T-helper 2 cell treated with Interferon-gamma antibody and Interleukin-4, amounts not matched to agents 100 ng/mL and 5 ng/mL, for 36 hours (primary cell): ENCODE measurements at regions not wholly inside any gene's neighbourhood (a gene's known extent, or its start where the extent isn't known, plus 50 kb on each side); places are given as distances from the start of the nearest gene placed in this dataset.

Source experiments
- intact Hi-C: fragments of 100-400 bp; cut with micrococcal nuclease; formaldehyde crosslinking; loops from one replicate; pipeline ENCODE4 v1.15.1; 2023

DNA sequence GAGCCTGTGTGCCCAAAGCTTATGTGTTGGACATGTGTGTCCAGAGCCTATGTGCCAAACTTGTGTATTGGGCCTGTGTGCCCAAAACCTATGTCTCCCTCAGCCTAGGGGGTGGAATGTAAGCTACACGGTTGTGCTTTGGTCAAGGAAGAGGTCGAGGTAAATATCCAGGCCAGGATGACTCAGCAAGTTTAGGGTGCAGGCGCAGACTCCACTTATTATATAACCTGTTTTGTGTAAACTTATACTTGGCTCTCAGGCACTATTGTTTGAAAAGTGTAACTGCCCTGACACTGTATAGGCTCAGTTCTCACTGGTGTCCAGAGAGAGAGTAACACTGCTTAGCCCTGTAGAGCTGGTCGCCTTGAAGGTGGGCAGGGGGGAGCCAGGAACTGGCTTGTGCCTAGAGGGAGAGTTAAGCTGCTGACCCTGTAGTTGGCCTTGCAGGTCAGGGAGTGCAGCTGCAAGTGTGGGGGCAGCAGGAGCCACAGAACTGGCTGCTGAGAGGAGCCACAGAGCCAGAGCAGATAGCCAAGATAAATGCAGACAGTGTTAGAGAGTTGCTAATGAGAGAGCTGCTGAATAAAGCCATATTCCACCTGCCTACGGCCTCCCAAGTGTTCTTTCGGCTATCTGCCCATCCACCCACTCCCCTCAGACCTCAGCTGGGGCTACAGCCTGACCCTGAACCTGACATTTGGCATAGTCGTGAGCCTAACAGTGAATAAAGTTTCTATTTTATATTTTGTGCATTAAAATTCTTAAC lies 517.2 kb upstream of the SLITRK1 start:
- intact Hi-C loops, result no loop called here

DNA sequence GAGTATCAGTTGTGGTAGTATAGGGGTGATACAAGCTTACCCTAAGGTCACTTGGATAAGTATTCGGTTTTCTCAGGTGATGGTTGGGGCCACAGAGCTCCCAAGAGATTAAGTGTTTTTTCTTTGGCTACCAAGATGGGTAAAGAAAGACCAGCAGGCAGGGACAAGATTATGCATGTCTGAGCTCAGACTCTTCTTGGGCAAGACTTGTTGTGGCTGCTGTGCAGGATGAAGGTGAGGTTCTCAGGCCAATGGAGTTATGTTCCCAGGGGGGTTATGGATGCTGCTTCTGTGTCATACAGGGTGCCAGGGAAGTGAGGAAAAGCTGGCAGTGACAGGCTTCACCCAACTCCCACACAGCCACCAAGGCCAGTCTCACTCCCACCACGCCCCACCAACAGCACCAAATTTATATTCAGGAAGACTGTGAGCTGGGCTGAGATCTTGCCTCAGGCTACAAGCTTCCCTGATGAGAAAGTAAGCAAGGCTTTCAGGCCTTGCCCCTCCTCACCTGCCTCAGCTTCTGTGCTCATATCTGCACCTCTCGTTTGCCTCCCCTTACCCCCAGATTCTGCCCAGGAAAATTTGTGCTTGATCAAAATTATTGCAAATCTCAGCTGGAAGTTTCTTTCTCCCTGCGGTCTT lies 511.8 kb upstream of the SLITRK1 start:
- intact Hi-C loops, result no loop called here

DNA sequence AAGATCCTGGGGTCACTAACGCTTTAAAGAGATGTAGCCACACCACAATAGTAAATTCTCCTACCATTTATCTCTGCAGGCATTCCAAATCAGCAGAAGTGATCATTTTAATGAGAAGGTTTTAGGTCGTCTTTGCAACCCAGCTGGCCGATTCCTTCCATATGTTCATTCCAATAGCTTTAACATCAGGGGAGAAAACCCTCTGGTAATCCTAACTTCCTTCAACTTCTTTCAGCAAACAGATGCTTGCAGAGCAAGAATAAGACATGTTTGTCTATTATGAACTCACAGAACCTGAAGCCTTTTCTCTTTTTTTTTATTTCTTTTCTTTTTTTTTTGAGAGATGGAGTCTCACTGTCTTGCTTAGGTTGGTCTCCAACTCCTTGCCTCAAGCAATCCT lies 498.6 kb upstream of the SLITRK1 start:
- intact Hi-C loops, result no loop called here

DNA sequence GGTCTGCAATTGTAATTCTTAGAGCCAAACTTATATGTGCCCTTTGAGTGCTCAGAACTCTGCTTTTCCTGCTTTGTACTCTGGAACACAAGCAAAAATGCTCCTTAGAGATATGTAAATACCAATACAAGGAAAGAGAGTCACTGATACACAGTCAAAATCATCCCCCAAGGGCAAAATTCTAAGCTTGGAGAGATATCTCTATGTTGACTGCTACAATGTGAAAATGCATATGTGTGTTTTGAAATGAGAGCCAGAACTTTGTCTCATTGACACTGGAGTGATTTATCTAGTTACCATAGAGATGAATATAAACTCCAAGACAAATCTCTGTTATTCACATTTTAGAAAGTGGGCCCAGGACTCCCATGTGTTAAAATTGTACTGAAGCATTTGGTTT lies 494.8 kb upstream of the SLITRK1 start:
- intact Hi-C loops, result no loop called here

DNA sequence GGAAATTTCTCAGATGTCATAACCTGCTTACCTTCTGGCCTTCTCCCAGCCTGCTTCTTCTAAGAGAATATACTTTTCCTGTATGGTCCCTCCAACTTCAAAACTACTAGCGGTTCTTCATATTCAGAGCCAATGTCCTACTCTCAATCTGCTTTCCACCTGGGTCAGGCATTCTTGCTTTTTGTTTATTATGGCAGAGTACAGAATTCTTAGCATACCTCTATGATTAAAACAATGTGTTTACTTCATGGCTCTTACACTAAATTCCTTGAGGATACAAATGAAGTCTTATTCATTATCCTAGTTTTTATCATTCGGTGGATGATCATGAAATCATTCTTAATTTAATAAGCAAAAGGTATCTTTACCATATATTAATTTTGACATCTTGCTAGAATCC lies 484.2 kb upstream of the SLITRK1 start:
- intact Hi-C loops, result no loop called here

DNA sequence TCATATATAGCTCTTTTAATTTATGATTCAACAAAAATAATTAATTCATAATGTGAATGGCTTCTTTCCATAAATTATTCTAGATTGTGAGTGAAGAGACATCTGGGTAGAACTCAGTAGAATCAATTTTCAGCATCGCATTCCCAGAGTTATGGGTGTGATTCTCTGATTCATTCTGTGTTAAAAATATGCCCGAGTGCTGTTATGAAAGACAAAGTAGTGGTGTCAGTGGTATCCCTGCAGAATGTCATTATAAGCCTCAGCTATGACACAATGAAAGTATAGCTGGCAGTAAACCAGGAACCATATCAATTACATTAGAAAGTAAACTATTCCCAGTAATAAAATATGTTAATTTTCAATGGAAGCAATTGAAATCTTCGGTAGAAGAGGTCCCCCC lies 480.5 kb upstream of the SLITRK1 start:
- intact Hi-C loops, result no loop called here

DNA sequence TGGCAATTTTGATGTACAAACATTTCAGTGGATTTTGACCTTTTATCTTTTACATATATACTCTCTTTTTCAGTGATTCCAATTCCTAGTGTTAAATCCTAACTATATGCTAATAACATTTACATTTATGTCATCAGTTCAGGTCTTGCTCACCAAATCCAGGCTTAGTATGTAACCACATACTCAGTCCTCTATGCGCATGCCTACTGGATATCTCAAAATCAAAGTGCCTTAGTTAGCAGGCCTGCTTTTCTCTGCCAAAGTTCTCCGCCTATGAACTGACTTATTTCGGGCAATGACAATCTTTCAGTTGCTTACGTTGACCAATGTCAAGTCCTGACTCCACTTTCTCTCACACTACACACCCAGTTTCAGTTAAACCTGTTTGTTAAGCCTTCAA lies 478.5 kb upstream of the SLITRK1 start:
- intact Hi-C loops, result no loop called here

DNA sequence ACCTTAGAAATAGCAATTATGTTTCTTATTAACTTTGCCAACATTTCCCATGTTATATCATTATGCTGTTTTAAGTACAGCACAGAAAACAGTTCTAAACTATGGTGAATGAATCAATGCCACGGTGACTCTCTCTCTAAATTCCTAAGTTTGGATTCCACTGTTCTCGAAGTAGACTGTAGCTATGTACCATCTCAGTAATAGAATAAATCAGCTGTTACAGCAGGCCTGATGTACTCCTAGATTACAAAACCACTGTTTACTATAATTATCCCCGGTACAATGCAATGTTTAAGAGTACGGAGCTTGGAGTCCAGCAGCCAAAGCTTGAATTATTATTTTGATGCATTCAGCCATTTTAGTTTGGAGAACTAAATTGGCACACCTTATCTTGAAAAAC lies 476.3 kb upstream of the SLITRK1 start:
- intact Hi-C loops, result no loop called here

DNA sequence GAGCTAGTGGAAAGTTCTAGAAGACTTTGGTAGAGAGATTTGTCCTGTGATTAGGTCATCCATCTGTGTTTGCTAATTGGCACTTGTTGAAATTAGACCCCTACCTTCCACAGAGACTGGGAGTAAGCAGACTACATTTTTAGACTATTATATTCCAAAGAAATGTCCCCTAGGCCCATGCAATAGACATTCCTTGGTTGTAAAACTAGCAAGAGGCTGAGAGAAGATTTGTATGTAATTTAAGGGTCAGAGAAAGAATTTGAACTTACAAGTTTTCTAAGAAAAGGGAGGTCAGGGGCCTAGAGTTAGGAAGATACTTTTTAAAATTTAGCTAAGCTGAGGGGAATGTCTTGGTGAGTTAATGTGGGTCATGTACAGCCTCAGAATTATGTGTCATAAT lies 470.7 kb upstream of the SLITRK1 start:
- intact Hi-C loops, result no loop called here

DNA sequence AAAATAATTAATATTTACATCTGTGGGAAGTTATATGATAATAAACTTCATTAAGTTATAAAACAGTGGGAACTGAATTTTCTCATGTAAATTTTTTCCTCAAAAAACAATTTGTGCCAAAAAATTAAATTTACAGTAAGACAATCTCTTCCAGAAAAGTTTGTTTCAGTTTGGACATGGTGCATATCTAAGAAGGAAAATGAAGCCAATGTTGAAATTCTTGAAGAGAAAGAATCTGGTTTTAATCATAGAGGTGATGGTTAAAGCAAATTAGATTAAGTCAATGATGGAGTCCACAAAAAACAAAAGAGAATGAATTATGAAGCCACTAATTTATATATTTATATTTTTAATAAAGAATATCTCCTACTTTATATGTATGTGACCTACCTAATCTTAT lies 457.2 kb upstream of the SLITRK1 start:
- intact Hi-C loops, result no loop called here

DNA sequence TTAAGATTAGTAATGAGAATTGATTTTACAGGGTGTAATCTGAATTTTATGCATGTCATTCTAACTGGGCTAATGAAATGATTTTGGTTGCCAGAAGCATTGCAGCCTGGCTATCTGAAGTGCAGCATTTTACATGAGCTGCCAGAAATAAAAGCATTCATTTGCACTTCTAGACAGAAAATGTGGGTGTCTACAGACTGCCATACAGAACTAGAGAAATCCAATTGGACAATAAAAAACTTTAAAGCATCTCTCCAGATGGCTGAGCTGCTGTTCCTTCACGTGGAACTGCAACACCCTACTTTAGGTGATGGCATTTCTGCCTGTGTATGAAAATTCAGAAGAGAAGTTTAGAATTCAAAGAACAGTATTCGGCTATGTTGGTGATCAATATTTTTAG lies 450.1 kb upstream of the SLITRK1 start:
- intact Hi-C loops, result no loop called here

DNA sequence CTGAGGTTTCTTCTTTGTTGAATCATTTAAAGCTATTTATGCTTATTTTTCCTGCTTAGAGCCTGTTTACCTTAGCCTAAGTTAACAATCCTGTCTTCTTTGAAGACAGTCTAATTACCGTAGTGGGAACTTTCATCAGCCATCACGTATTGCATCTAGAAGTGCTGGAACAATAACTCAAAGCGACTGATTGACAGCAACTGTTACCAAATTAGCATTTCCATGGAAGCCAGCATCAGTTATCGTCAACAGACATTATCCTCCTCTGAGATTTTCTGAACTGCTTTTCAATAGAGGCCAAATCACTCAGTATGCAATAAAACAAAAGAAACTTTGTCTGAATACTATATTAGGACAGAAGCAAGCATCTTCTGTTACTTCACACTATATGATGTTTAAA lies 433.3 kb upstream of the SLITRK1 start:
- intact Hi-C loops, result no loop called here

DNA sequence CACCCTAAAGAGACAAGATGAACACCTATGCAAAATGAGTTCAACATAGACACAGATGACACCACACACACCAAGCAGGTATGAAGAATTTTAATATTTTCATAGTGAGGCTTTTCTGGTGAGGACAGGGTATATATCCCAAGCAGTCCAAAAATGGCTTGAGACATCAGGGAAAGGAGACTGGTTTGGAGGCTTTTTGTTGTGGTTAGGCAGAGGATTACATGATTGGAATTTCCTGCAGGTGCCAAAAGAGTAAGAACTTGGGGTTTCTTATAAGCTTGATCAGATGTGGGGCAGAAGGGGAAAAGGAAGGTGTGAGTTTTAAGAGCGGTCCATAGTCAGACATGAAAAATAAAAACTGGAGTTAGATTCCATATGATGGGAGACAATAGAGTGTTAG lies 420.8 kb upstream of the SLITRK1 start:
- intact Hi-C loops, result no loop called here

DNA sequence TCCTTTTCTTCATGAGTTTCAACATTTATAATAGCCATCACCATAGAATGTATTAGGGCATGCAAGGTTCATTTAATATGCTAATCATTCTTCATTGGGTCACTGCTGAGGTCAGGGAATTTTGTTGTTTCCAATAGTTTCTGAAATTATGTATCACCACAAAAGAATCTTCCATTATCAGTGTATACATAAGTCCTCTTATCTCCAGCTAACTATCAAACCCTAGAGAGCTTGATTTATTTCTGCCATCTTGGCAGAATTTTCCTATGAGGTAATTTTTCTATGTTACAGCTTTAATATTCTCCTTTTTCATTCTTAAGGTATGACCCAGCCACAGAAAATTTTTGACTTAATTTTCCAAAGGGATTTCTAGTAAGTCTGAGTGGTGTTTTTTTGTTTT lies 415.0 kb upstream of the SLITRK1 start:
- intact Hi-C loops, result no loop called here

DNA sequence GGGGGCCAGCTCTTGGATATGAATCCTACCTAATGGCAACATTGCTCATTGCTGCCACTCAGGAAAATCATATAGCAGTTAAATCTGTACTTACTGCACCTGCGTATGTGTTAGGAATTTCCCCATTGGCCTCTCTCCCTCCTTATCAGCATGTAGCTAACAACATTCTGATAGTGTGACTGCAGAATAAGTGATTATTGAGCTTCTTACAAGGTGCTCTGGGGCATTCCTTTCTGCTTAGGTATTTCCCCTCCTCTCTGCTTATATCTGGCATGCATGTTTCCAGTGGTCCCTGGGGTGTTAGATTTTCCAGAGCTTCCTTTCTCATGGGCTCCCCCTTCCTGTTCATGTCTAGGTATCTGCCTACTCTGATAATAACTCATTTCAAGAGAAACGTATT lies 414.1 kb upstream of the SLITRK1 start:
- intact Hi-C loops, result no loop called here

DNA sequence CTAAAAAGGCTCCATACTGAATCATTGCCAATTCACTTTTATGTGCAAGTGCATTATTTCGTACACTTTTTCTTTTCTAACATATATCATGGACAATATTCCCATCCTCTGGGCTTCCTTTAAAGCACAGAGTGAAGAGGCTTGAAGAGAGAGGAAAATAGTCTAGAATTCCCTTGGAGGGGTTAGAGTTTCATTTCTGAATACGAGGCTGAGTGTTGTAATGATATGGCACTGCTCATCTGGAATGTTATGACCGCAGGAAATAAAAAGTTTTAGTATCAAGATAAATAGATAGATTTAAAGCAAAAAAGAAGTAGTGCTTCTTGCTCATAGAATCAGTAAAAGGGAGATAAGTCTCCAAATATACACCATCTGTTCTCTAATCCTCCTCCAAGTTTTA lies 412.3 kb upstream of the SLITRK1 start:
- intact Hi-C loops, result no loop called here

DNA sequence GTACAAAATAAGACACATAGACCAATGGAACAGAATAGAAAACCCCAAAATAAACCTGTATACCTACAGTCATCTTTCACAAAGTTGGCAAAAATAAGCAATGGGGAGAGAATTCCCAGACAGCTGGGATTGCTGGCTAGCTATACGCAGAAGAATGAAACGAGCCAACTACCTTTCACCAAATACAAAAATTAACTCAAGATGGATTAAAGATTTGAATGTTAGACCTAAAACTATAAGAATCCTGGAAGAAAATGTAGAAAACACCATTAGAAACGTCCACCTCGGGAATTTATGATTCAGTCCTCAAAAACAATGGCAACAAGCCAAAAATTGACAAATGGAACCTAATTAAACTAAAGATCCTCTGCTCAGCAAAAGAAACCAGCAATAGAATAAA lies 408.1 kb upstream of the SLITRK1 start:
- intact Hi-C loops, result no loop called here

DNA sequence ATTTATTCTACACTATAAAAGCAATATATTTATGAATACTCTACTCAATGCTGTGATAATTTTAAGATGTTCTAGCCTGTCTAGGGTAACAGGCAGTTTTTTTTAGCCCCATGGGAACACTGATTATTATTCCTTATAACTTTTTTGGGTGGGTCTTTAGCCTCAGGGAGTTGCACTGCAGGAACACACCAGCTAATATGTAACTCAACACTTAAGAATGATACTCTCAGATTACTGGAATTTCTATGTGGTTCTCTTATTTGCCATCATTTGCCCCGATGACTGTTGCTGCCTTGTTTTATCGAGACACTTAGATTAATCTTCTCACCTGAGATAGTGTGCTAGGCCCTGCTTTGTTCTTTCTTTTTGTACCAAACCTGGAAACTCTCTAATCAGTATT lies 396.9 kb upstream of the SLITRK1 start:
- intact Hi-C loops, result no loop called here

DNA sequence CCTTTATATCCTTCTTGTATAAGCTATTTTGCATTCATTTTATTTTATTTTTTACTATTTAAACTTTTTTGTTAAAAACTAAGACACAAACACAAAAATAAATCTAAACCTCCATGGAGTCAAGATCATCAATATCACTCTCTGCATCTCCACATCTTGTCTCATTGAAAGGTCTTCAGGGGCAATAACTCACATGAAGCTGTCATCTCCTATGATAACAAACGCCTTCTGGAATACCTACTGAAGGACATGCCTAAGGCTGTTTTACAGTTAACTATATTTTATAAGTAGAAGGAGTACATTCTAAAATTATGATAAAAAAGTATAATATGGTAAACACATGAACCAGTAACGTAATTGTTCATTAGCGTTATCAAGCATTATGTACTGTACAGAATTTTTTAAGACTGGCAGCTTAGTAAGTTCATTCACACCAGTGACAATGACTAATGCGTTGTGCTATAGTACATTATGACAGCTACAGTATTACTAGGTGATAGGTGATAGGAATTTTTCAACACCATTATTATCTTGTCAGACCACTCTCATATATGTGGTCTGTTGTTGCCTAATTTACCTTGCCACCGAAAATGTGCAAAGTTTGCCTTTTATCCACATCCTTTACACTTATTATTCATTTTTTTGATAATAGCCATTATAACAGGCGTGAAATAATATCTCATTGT lies 390.7 kb upstream of the SLITRK1 start:
- intact Hi-C loops, result no loop called here

DNA sequence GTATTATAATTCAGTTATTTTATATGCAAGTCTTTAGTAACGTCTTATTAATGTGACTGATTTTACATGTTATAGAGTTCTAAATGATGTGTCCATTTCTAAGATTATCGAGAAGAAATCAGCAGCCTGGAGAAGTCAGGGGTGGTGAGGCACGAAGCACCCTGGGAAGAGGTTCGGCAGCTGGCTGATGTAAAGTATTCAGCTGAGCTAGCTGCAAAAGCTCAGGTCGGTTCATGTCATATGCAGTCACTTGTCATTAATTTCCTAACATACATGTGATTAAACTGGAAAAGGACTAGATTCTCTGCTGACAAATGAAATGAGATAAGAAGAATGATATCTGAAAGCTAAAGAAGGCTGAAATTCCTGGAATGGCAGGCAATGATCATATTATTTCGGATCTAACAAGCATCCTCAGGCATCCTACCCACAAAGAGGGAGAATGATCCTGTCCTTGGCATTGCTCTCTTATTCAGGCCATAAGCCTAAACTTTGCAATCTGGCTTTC lies 383.0 kb upstream of the SLITRK1 start:
- intact Hi-C loops, result no loop called here

DNA sequence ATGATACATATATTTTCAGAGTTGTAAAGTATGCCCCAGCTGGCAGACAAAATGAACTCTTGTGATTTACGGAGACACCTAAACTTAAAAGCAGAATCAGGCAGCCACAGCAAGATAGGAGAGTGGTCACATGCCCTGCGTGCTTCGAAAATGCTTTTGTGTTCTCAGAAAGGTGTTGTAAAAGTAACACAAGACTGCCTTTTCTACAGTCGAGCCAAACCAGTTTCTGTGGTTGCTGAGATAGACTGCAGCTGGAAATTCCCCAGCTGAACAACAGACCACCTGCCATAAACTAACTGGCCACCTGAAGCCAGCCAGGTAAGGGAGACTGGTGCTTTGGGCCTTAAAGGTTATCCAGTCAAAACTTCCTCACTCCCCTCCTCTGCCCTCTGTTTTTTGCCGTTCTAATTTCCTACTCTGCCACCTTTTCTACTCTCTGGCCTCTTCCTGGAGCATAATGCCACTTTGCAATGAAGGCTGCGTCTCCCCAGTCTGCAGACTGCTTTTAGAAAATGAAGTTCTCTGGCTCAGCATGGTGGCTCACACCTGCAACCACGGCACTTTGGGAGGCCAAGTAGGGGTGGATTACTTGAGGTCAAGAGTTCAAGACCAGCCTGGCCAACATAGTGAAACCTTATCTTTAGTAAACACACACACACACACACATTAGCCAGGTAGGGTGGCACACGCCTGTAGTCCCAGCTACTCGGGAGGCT lies 381.2 kb upstream of the SLITRK1 start:
- intact Hi-C loops, result no loop called here

DNA sequence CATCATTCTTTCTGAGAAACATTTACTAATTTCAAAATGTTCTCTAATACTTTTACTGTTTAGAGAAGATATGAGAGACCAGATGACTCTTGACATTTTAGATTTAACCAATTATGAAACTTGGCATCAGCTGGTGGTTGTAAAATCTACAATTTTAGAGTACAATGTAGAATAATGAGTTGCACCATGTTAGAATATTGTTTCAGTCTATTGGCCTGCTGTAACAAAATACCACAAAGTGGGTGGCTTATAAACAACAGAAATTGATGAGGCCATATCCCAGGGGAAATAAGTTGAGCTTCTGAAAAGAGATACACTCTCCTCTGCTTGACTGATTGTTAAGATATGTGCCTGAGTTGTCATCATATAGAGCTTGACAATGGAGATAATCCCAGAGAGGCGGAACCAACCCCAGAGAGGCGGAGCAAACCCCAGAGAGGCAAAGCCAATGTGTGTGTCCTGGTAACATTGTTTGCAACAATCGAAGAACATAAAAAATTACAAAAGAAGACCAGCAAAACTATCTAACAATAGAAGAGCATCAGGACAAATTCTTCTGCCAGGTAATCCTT lies 373.0 kb upstream of the SLITRK1 start:
- intact Hi-C loops, result no loop called here
